Activated T-helper 1 cell treated with anti-CD3 and anti-CD28 coated beads, Interleukin-12 subunit alpha, Interleukin-12 subunit beta, Interleukin-2, Interleukin-4 antibody, amounts not matched to agents 30 ng/mL and 10 ng/mL and 1 ng/mL, durations not matched to agents 14 hours and 24 hours and 36 hours (primary cell): ENCODE measurements at regions not wholly inside any gene's neighbourhood (a gene's known extent, or its start where the extent isn't known, plus 50 kb on each side); places are given as distances from the start of the nearest gene placed in this dataset.
"Not testable (repeated sequence)": the region's sequence is repeated elsewhere in the genome, so short reads cannot be mapped to it uniquely, and the experiment has no call there.

Experiments used
- DNase-seq: peaks from one replicate; pipeline ENCODE4 v3.0.0; 2021; ENCODE audit warnings: low spot score
- H3K27ac Mint-ChIP-seq: one replicate; pipeline ENCODE4 v1.8.0; 2021; ENCODE audit warnings: mild to moderate bottlenecking, mixed read lengths
- H3K27me3 Mint-ChIP-seq: one replicate; pipeline ENCODE4 v1.8.0; 2022; ENCODE audit warnings: mild to moderate bottlenecking, moderate library complexity, mixed read lengths; ENCODE audit not compliant: insufficient read depth
- H3K36me3 Mint-ChIP-seq: one replicate; pipeline ENCODE4 v1.8.0; 2021; ENCODE audit warnings: low read depth, mixed read lengths
- H3K4me1 Mint-ChIP-seq: one replicate; pipeline ENCODE4 v1.8.0; 2021; ENCODE audit warnings: low read depth, mixed read lengths
- H3K4me3 Mint-ChIP-seq: one replicate; pipeline ENCODE4 v1.8.0; 2021; ENCODE audit warnings: mild to moderate bottlenecking, moderate library complexity, mixed read lengths
- H3K9me3 Mint-ChIP-seq: one replicate; pipeline ENCODE4 v1.8.0; 2021; ENCODE audit warnings: mixed read lengths
- intact Hi-C: fragments of 100-400 bp; cut with micrococcal nuclease; formaldehyde crosslinking; loops from one replicate; pipeline ENCODE4 v1.15.1; 2024

DNA sequence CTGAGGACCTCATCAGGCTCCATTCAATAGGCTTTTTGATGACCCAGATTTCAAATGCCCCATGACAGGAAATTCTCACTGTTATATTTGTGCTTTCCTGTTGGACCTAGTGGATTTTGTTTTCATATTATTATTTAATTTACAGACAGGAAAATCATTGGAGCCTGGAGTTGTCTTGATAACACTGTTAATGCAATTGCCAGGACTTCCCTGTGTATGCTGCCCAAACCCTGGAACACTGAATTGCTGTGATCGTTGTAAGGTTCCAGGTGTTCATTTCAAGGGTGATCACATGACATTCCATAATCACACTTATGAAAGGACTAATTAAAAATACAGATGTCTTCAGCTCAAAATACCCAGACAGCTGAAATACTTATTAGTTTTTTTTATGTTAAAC lies 783.2 kb downstream of the DHX35 start:
- intact Hi-C loops, result no loop called here
- Mint-ChIP-seq H3K4me1 (no peaks in the 10 kb centered on the region), H3K27me3 (no peaks in the 10 kb centered on the region), H3K9me3 (peaks cover 14% of the 10 kb centered on the region), H3K27ac (no peak overlapping the region), H3K36me3 (no peaks in the 10 kb centered on the region), H3K4me3 (no peak overlapping the region)
- DNase-seq, result no peak

DNA sequence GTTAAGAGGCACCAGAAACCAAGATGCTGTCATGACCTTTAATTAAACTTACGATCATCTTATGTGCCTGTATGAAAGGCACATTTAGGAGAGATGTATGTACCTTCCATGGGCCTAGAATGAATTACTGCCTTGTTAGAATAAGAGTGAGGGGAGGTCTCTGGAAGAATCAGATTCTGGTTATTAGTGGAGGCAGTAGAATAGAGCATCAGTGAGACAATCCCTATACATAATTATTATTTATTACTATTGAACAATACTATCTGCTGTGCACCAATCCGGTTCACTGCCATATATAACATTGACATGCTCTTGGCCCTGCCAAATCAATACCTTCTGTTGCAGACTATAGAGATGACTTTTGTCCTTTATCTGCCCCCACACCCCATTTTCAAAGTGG lies 776.5 kb downstream of the DHX35 start:
- Mint-ChIP-seq H3K27ac (no peak overlapping the region), H3K4me1 (no peaks in the 10 kb centered on the region), H3K36me3 (no peaks in the 10 kb centered on the region), H3K9me3 (no peaks in the 10 kb centered on the region), H3K4me3 (no peak overlapping the region), H3K27me3 (no peaks in the 10 kb centered on the region)
- intact Hi-C loops, result no loop called here
- no peak for DNase-seq

- no peaks in the 10 kb centered on the region for H3K4me1 Mint-ChIP-seq
- no peak for DNase-seq
- H3K36me3 Mint-ChIP-seq, result no peaks in the 10 kb centered on the region
- intact Hi-C loops, result no loop called here
- peaks cover 3% of the 10 kb centered on the region for H3K9me3 Mint-ChIP-seq
- H3K4me3 Mint-ChIP-seq, result no peak overlapping the region
- H3K27me3 Mint-ChIP-seq, result no peaks in the 10 kb centered on the region
- H3K27ac Mint-ChIP-seq, result no peak overlapping the region
Measured at GRCh38 chr20:39736434-39737327, 774.5 kb downstream of the DHX35 start.

- intact Hi-C loops, H3K27ac Mint-ChIP-seq, H3K4me1 Mint-ChIP-seq, H3K36me3 Mint-ChIP-seq, H3K27me3 Mint-ChIP-seq, H3K4me3 Mint-ChIP-seq, DNase-seq: not testable (repeated sequence)
- peaks cover 27% of the 10 kb centered on the region for H3K9me3 Mint-ChIP-seq
Measured at GRCh38 chr20:39725513-39725912, 763.4 kb downstream of the DHX35 start.

DNA sequence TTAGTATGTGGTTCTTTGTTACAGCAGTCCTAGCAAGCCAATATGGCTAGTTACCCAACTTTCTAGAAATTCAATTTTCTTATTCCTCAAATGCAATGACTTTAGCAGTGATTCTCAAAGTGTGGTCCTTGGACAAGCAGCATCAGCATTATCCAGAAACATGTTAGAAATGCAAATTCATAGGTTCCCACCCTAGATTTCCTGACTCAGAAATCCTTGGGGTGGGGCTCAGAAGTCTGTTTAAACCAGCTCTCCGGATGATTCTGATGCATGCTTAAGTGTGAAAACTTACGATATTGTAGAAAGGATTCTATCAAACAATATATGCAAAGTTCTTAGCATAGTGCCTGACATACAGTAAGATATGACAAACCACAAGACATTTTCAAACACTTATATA lies 757.1 kb downstream of the DHX35 start:
- Mint-ChIP-seq H3K36me3 (no peaks in the 10 kb centered on the region), H3K27ac (no peak overlapping the region), H3K4me3 (no peak overlapping the region), H3K9me3 (peaks cover 4% of the 10 kb centered on the region), H3K27me3 (no peaks in the 10 kb centered on the region), H3K4me1 (no peaks in the 10 kb centered on the region)
- intact Hi-C loops, result no loop called here
- no peak for DNase-seq

- no peaks in the 10 kb centered on the region for H3K36me3 Mint-ChIP-seq
- intact Hi-C loops, result no loop called here
- H3K27ac Mint-ChIP-seq, result no peak overlapping the region
- H3K4me1 Mint-ChIP-seq, result no peaks in the 10 kb centered on the region
- no peak overlapping the region for H3K4me3 Mint-ChIP-seq
- no peak for DNase-seq
- H3K27me3 Mint-ChIP-seq, result no peaks in the 10 kb centered on the region
- H3K9me3 Mint-ChIP-seq, result peaks cover 4% of the 10 kb centered on the region
Measured at GRCh38 chr20:39717936-39718335, 755.8 kb downstream of the DHX35 start.

GRCh38 chr20:39716796-39717341 lies 754.7 kb downstream of the DHX35 start:
- no peak overlapping the region for H3K27ac Mint-ChIP-seq
- no peak for DNase-seq
- intact Hi-C loops, result no loop called here
- H3K4me3 Mint-ChIP-seq, result no peak overlapping the region
- H3K9me3 Mint-ChIP-seq, result peaks cover 4% of the 10 kb centered on the region
- H3K36me3 Mint-ChIP-seq, result no peaks in the 10 kb centered on the region
- no peaks in the 10 kb centered on the region for H3K4me1 Mint-ChIP-seq
- no peaks in the 10 kb centered on the region for H3K27me3 Mint-ChIP-seq

DNA sequence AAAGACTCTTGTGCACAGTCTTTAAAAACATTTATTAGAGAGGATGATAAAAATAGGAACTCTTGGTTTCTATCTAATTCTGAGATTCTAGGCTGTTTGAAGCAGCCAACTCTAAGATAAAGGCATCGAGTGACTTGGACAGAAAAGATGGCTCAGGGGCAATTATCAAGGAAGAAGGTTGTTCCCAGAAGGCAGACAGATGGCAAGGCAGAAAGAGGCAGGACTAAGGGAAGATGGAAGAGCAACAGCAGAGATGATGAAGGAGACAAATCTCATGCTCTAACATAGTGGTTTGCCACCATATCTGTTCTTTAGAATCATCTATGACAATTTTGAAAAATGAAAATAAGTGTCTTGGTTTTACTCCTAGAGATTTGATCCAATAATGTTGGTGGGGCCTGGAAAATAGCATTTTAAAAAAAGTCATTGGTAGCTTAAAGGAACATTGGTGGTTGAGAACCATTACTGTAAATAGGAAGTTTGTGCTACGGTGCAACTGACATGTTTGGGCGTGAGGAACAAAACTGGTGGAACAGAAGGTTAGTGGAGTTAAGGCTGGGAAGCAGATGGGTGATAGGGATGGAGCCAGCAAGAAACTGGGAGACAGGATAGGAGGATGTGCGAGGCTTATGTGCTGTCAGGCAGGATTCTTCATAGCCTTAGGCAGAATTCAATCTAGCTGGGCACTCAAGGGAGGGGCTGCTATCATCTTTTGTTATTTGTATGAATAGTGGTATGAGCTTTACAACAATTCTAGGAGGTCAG lies 751.1 kb downstream of the DHX35 start:
- H3K9me3 Mint-ChIP-seq, result no peaks in the 10 kb centered on the region
- H3K4me3 Mint-ChIP-seq, result no peak overlapping the region

GRCh38 chr20:39706184-39706663 lies 744.1 kb downstream of the DHX35 start:
- H3K4me1 Mint-ChIP-seq, result no peaks in the 10 kb centered on the region
- H3K27me3 Mint-ChIP-seq, result no peaks in the 10 kb centered on the region
- no peak for DNase-seq
- intact Hi-C loops, result no loop called here
- H3K36me3 Mint-ChIP-seq, result no peaks in the 10 kb centered on the region
- H3K4me3 Mint-ChIP-seq, result no peak overlapping the region
- H3K27ac Mint-ChIP-seq, result no peak overlapping the region
- H3K9me3 Mint-ChIP-seq, result peaks cover 2% of the 10 kb centered on the region

More for the DNA sequence above, 751.1 kb downstream of the DHX35 start:
- H3K27ac Mint-ChIP-seq, result no peak overlapping the region
- no peaks in the 10 kb centered on the region for H3K27me3 Mint-ChIP-seq
- no peaks in the 10 kb centered on the region for H3K36me3 Mint-ChIP-seq
- DNase-seq, result no peak
- intact Hi-C loops, result no loop called here
- no peaks in the 10 kb centered on the region for H3K4me1 Mint-ChIP-seq

- intact Hi-C loops, result no loop called here
- Mint-ChIP-seq H3K27me3 (no peaks in the 10 kb centered on the region), H3K36me3 (no peaks in the 10 kb centered on the region), H3K27ac (no peak overlapping the region), H3K4me3 (no peak overlapping the region), H3K9me3 (peaks cover 4% of the 10 kb centered on the region), H3K4me1 (no peaks in the 10 kb centered on the region)
- no peak for DNase-seq
Measured at GRCh38 chr20:39705032-39705431, 742.9 kb downstream of the DHX35 start.

DNA sequence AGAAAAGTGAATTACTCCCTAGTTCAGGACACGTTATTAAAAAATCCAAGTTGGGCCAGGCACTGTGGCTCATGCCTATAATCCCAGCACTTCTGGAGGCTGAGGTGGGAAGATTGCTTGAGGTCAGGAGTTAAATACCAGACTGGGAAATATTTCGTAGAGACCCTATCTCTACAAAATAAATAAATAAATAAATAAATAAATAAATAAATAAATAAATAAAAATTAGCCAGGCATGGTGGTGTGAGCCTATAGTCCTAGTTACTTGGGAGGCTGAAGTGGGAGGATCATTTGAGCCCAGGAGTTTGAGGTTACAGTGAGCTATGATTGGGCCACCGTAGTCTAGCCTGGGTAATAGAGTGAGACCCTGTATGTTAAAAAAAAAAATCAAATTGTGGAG lies 741.2 kb downstream of the DHX35 start:
- H3K4me1 Mint-ChIP-seq, H3K27ac Mint-ChIP-seq, intact Hi-C loops, H3K9me3 Mint-ChIP-seq, H3K4me3 Mint-ChIP-seq, H3K36me3 Mint-ChIP-seq, DNase-seq, H3K27me3 Mint-ChIP-seq: not testable (repeated sequence)

DNA sequence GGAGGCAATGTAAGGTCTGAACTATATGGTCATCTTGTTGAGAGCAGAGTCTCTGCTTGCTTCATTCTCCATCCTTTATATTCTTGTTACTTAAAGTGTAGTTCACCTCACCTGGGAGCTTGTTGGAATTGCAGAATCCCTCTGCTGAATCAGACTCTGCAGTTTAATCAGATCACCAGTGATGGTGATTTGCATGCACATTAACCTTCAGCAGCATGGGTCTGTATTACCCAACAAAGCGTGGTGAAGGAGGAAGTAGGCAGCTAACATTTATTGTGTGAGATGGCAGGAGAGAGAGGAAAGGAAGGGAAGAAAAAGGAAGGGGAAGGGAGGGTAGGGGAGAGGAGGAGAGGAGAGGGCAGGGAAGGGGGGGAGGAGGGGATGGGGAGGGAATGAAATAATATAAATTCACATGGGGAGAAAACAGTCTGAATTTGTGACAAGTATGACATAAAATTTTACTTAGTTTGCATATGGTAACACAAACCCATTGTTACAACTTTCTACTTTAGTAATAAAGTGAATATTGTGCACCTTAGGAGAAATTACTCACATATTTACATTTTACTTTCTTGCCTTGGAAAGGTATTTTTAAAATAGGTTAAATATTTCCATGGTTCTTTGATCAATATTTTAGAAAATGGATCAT lies 740.7 kb downstream of the DHX35 start:
- no peaks in the 10 kb centered on the region for H3K4me1 Mint-ChIP-seq
- no peak for DNase-seq
- no peak overlapping the region for H3K4me3 Mint-ChIP-seq
- no peaks in the 10 kb centered on the region for H3K36me3 Mint-ChIP-seq
- H3K27me3 Mint-ChIP-seq, result no peaks in the 10 kb centered on the region
- intact Hi-C loops, result no loop called here
- H3K27ac Mint-ChIP-seq, result no peak overlapping the region
- peaks cover 4% of the 10 kb centered on the region for H3K9me3 Mint-ChIP-seq

GRCh38 chr20:39700528-39700927 lies 738.4 kb downstream of the DHX35 start:
- Mint-ChIP-seq H3K4me1 (no peaks in the 10 kb centered on the region), H3K27me3 (no peaks in the 10 kb centered on the region), H3K9me3 (peaks cover 4% of the 10 kb centered on the region), H3K27ac (no peak overlapping the region), H3K36me3 (no peaks in the 10 kb centered on the region), H3K4me3 (no peak overlapping the region)
- intact Hi-C loops, result no loop called here
- no peak for DNase-seq
